GM23338 (cell line): ENCODE measurements at regions not wholly inside any gene's neighbourhood (a gene's known extent, or its start where the extent isn't known, plus 50 kb on each side); places are given as distances from the start of the nearest gene placed in this dataset.

ENCODE experiments used
- ATAC-seq: fragments of 200-7000 bp; cut with Tn5 transposase; 3 replicates; pipeline ENCODE4 v1.9.1; 2020
- DNase-seq: peaks from one replicate; pipeline ENCODE4 v3.0.0-alpha.2; 2015; ENCODE audit warnings: low spot score
- H2AFZ ChIP-seq: fragments of 200-600 bp; sonication (generic); 2 replicates; pipeline ENCODE4 v1.8.0; 2016; ENCODE audit warnings: antibody characterized with exemption, mild to moderate bottlenecking, moderate library complexity
- H3F3A ChIP-seq: fragments of 200-600 bp; sonication (generic); replicated peaks from 2 replicates; pipeline ENCODE4 v1.8.0; 2017; ENCODE audit warnings: antibody characterized with exemption, mixed run types, low read depth
- H3K27ac ChIP-seq: fragments of 200-600 bp; sonication (generic); 2 replicates; pipeline ENCODE4 v1.6.1; 2016; ENCODE audit warnings: low read depth
- H3K27me3 ChIP-seq: fragments of 200-600 bp; sonication (generic); 2 replicates; pipeline ENCODE4 v1.8.0; 2016; ENCODE audit warnings: mild to moderate bottlenecking, mixed run types, moderate library complexity; ENCODE audit not compliant: insufficient read depth
- H3K36me3 ChIP-seq: fragments of 200-600 bp; sonication (generic); 2 replicates; pipeline ENCODE4 v1.8.0; 2016; ENCODE audit warnings: mild to moderate bottlenecking; ENCODE audit not compliant: insufficient read depth
- H3K4me1 ChIP-seq: fragments of 200-600 bp; sonication (generic); 2 replicates; pipeline ENCODE4 v1.8.0; 2016; ENCODE audit warnings: mild to moderate bottlenecking, moderate library complexity; ENCODE audit not compliant: insufficient read depth
- H3K4me2 ChIP-seq: fragments of 200-600 bp; sonication (generic); 2 replicates; pipeline ENCODE4 v1.7.1; 2017; ENCODE audit warnings: mixed run types
- H3K4me3 ChIP-seq: fragments of 200-600 bp; sonication (generic); 2 replicates; pipeline ENCODE4 v1.6.1; 2016; ENCODE audit warnings: mixed run types
- H3K79me2 ChIP-seq: fragments of 200-600 bp; sonication (generic); replicated peaks from 2 replicates; pipeline ENCODE4 v1.8.0; 2017; ENCODE audit warnings: mild to moderate bottlenecking; ENCODE audit not compliant: insufficient read depth
- H3K9me2 ChIP-seq: fragments of 200-600 bp; sonication (generic); 2 replicates; pipeline ENCODE4 v1.8.0; 2017; ENCODE audit not compliant: insufficient read depth
- H4K20me1 ChIP-seq: fragments of 200-600 bp; sonication (generic); replicated peaks from 2 replicates; pipeline ENCODE4 v1.8.0; 2017; ENCODE audit warnings: mild to moderate bottlenecking; ENCODE audit not compliant: insufficient read depth
- H3K27ac Mint-ChIP-seq: 2 replicates; pipeline ENCODE4 v1.8.0; 2020; ENCODE audit warnings: inconsistent platforms, mild to moderate bottlenecking, moderate library complexity, mixed read lengths
- H3K27me3 Mint-ChIP-seq: 3 replicates; pipeline ENCODE4 v1.8.0; 2022; ENCODE audit warnings: low read depth, mild to moderate bottlenecking, moderate library complexity, mixed read lengths, inconsistent platforms; ENCODE audit not compliant: insufficient read depth, poor library complexity
- H3K36me3 Mint-ChIP-seq: 3 replicates; pipeline ENCODE4 v1.8.0; 2021; ENCODE audit warnings: low read depth, mild to moderate bottlenecking, inconsistent platforms, moderate library complexity, mixed read lengths
- H3K4me1 Mint-ChIP-seq: 3 replicates; pipeline ENCODE4 v1.8.0; 2020; ENCODE audit warnings: mild to moderate bottlenecking, inconsistent platforms, mixed read lengths
- H3K4me3 Mint-ChIP-seq: 3 replicates; pipeline ENCODE4 v1.8.0; 2021; ENCODE audit warnings: moderate library complexity, mild to moderate bottlenecking, inconsistent platforms, mixed read lengths
- H3K9me3 Mint-ChIP-seq: 3 replicates; pipeline ENCODE4 v1.8.0; 2020; ENCODE audit warnings: moderate library complexity, mild to moderate bottlenecking, inconsistent platforms, mixed read lengths
- CTCF ChIP-seq, 2 experiments: fragments of 200-600 bp in 1 of 2; sonication (generic) in 1 of 2; conservative IDR thresholded peaks; 2 replicates each; pipeline versions ENCODE4 v1.5.1 to v1.6.1; 2016 to 2017; ENCODE audit warnings: antibody characterized with exemption in 2 of 2, low read depth in 2 of 2, mild to moderate bottlenecking in 2 of 2, moderate library complexity in 1 of 2
- EZH2phosphoT487 ChIP-seq: fragments of 200-600 bp; sonication (generic); IDR thresholded peaks from one replicate; pipeline ENCODE4 v1.8.1; 2018; ENCODE audit warnings: antibody characterized with exemption; ENCODE audit not compliant: unreplicated experiment
- JUNB ChIP-seq: IDR thresholded peaks from one replicate; pipeline ENCODE4 v1.6.1; 2016; ENCODE audit warnings: antibody characterized with exemption; ENCODE audit not compliant: unreplicated experiment
- REST ChIP-seq: IDR thresholded peaks from one replicate; pipeline ENCODE4 v1.6.1; 2018; ENCODE audit warnings: antibody characterized with exemption; ENCODE audit not compliant: unreplicated experiment
- STAT1 ChIP-seq: IDR thresholded peaks from one replicate; pipeline ENCODE4 v1.6.1; 2016; ENCODE audit warnings: antibody characterized with exemption; ENCODE audit not compliant: unreplicated experiment

- no peaks in the 10 kb centered on the region for H3K9me2 ChIP-seq
- H3F3A ChIP-seq: no peaks in the 10 kb centered on the region
- DNase-seq (no peak), ATAC-seq (peak; percentile 51)
- H3K36me3 Mint-ChIP-seq: no peaks in the 10 kb centered on the region
- no peaks in the 10 kb centered on the region for H3K36me3 ChIP-seq
- no peak overlapping the region for H3K27ac ChIP-seq
- H2AFZ ChIP-seq: no peak overlapping the region
- H4K20me1 ChIP-seq: no peaks in the 10 kb centered on the region
- no peak overlapping the region for H3K4me2 ChIP-seq
- H3K27me3 ChIP-seq: no peaks in the 10 kb centered on the region
- H3K27me3 Mint-ChIP-seq: peaks cover 21% of the 10 kb centered on the region
- 0 out of 4 replicates have a peak, but pooled peaks of 1 of the 2 experiments have one; percentile 17 for TF ChIP-seq CTCF (conservative IDR thresholded peaks at IDR 0.05; ENCODE audit: low read depth in 2 of 2)
- no peak for TF ChIP-seq STAT1
- peak overlapping the region; percentile 9; the same call in 1 of the 3 replicates for H3K4me3 Mint-ChIP-seq
- H3K4me1 Mint-ChIP-seq: peaks cover 29% of the 10 kb centered on the region
- H3K9me3 Mint-ChIP-seq: no peaks in the 10 kb centered on the region
- H3K4me1 ChIP-seq: 0 out of 2 replicates have a peak, but pooled peaks cover 5% of the 10 kb centered on the region
- no peaks in the 10 kb centered on the region for H3K79me2 ChIP-seq
- no peak overlapping the region for H3K4me3 ChIP-seq
- H3K27ac Mint-ChIP-seq: no peak overlapping the region
These were observed 139.1 kb upstream of the GSE1 start for GRCh38 chr16:85473909-85474620.

- no peaks in the 10 kb centered on the region for H3F3A ChIP-seq
- no peak overlapping the region for H2AFZ ChIP-seq
- no peaks in the 10 kb centered on the region for H4K20me1 ChIP-seq
- ATAC-seq: no peak
- H3K79me2 ChIP-seq: no peaks in the 10 kb centered on the region
- Mint-ChIP-seq H3K36me3 (no peaks in the 10 kb centered on the region), H3K9me3 (no peaks in the 10 kb centered on the region), H3K4me1 (peaks cover 29% of the 10 kb centered on the region), H3K4me3 (no peak overlapping the region), H3K27me3 (peaks cover 18% of the 10 kb centered on the region), H3K27ac (no peak overlapping the region)
- no peaks in the 10 kb centered on the region for H3K27me3 ChIP-seq
- H3K4me3 ChIP-seq: no peak overlapping the region
- H3K4me2 ChIP-seq: no peak overlapping the region
- DNase-seq: no peak
- H3K36me3 ChIP-seq: no peaks in the 10 kb centered on the region
- H3K4me1 ChIP-seq: 0 out of 2 replicates have a peak, but pooled peaks cover 5% of the 10 kb centered on the region
- TF ChIP-seq REST: no peak
- no peak for TF ChIP-seq JUNB
- no peak for TF ChIP-seq EZH2phosphoT487
- H3K9me2 ChIP-seq: no peaks in the 10 kb centered on the region
- H3K27ac ChIP-seq: no peak overlapping the region
These were observed 138.4 kb upstream of the GSE1 start for GRCh38 chr16:85474621-85475217.
